Heart left ventricle (tissue), 16 donors: ENCODE measurements at regions not wholly inside any gene's neighbourhood (a gene's known extent, or its start where the extent isn't known, plus 50 kb on each side); places are given as distances from the start of the nearest gene placed in this dataset.
"Not testable (repeated sequence)": the region's sequence is repeated elsewhere in the genome, so short reads cannot be mapped to it uniquely, and the experiment has no call there.

Experiments used
- ATAC-seq, 4 donors: fragments of 200-7000 bp; cut with Tn5 transposase; one replicate each; pipeline ENCODE4 v1.9.1; 2020 to 2022; ENCODE audit warnings: moderate library complexity in 4 of 4, mild to moderate bottlenecking in 3 of 4, moderate number of reproducible peaks in 1 of 4
- DNase-seq, 5 donors: peaks; one replicate each; pipeline ENCODE4 v3.0.0-alpha.2; 2020
- H3K27ac ChIP-seq, 12 donors: fragments of 200-600 bp; sonication (generic) in 4 of 12; one replicate each; pipeline versions ENCODE4 v1.5.0 to v1.8.0; 2016 to 2022; ENCODE audit warnings: mild to moderate bottlenecking in 2 of 12
- H3K27me3 ChIP-seq, 9 donors: fragments of 200-600 bp; sonication (generic) in 2 of 9; one replicate each; pipeline versions ENCODE4 v1.5.1 to v1.8.0; 2016 to 2022; ENCODE audit warnings: mild to moderate bottlenecking in 3 of 9
- H3K36me3 ChIP-seq, 9 donors: fragments of 200-600 bp; sonication (generic) in 2 of 9; one replicate each; pipeline versions ENCODE4 v1.5.0 to v1.8.0; 2018 to 2022; ENCODE audit warnings: mild to moderate bottlenecking in 2 of 9
- H3K4me1 ChIP-seq, 12 donors: fragments of 200-600 bp; sonication (generic) in 4 of 12; one replicate each; pipeline versions ENCODE4 v1.5.0 to v1.8.0; 2016 to 2022; ENCODE audit warnings: mild to moderate bottlenecking in 3 of 12
- H3K4me3 ChIP-seq, 12 donors: fragments of 200-600 bp; sonication (generic) in 4 of 12; one replicate each; pipeline versions ENCODE4 v1.5.0 to v1.8.0; 2017 to 2022; ENCODE audit warnings: mild to moderate bottlenecking in 9 of 12, moderate library complexity in 4 of 12
- H3K9me3 ChIP-seq, 12 donors: fragments of 200-600 bp; sonication (generic) in 4 of 12; one replicate each; pipeline versions ENCODE4 v1.5.0 to v1.8.0; 2016 to 2022; ENCODE audit warnings: mild to moderate bottlenecking in 1 of 12
- WGBS, 4 donors: extraction: QIAGEN DNeasy Blood & Tissue Kit in 2 of 4; methylation state at CpG; one replicate each; pipeline versions ENCODE4 v1.1.5 to v1.1.7; 2013 to 2018; 5-methylcytosine and 5-hydroxymethylcytosine counted together
- intact Hi-C, 10 donors: fragments of 100-400 bp; cut with DNase I; formaldehyde crosslinking; loops; one replicate each; pipeline versions ENCODE4 v1.11.1 to v1.14.2; 2022
- donor health status: ischemic (EF 13 %, LVEDD 7.1; RV severe dilation, severe dysfunction).
- donor health status: healthy with polysubstance abuse.
- donor health status: DM: no; HTN: yes; CAD: no.
- donor health status: DM: no; HTN: no; CAD: no.
- donor health status: ischemic (EF 25% LVEDD 6.9; RV normal size, moderate dysfunction).
- donor health status: ischemic (EF 25% LVEDD 5.7; RV mildly dilated, moderate dysfunction).
- donor health status: healthy.
- donor health status: DM: yes; HTN: yes; CAD: no.
- donor health status: ischemic (EF 35%, LVEDD 5.7; RV mildly dilated, moderate dysfunction).
- donor health status: nonischemic (EF 11% LVEDD 7.7; RV severe dilation, severe dysfunction).
- donor health status: DM: yes; HTN: yes; CAD: no.
- donor health status: PGD.
- donor health status: ischemic (EF 29% LVEDD 5.4; RV normal size, mild dysfunction).
- donor health status: nonischemic (EF 23%, LVEDD 6.1; RV moderate dilation, normal function).

GRCh38 chr14:19160379-19160778 lies 193.1 kb downstream of the POTEM start:
- H3K4me3 ChIP-seq, H3K4me1 ChIP-seq, intact Hi-C loops, H3K27ac ChIP-seq, H3K36me3 ChIP-seq, DNase-seq, H3K9me3 ChIP-seq, H3K27me3 ChIP-seq, ATAC-seq: not testable (repeated sequence)
- WGBS, 4 donors: no CpG with 5 or more reads among the region's 1 CpG

DNA sequence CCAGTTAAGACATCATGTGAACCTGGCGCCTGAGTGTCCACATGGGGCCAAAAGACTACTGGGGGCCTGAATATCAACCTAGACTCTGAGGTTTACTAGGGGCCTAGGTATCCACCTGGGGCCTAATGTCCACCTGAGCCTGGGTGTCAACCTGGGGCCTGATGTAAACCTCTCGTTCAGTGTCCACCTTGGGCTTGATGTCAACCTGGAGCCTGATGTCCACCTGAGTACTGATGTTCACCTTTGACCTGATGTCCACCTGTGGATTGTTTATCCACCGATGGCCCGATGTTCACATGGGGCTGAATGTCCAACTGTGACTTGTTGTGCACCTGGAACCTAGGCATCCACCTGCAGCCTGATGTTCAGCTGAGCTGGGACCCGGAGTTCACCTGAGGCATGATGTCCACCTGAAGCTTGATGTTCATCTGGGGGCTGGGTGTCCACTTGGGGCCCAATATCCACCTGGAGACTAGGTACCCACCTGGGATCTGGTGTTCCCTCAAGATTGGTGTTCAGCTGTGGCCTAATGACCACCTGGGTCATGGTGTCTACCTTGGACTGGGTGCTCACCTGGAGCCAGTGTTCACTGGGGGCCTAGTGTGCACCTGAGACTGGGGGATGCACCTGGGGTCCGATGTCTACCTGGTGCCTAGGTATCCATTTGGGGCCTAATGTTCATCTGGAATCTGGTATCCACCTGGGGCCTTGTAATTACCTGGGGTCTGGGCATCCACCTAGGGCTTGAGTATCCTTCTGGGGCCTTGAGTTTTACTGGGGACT lies 194.2 kb downstream of the POTEM start:
- H3K9me3 ChIP-seq, H3K27ac ChIP-seq, ATAC-seq, H3K27me3 ChIP-seq, H3K36me3 ChIP-seq, H3K4me3 ChIP-seq, intact Hi-C loops, H3K4me1 ChIP-seq: not testable (repeated sequence)
- DNase-seq: peak in 1 of 5 donors; percentile 60
- 71 to 86% (median 74%) methylated on average over 5 to 6 of the region's 6 CpGs for WGBS, 4 donors

- 61 to 77% (median 66%) methylated on average over 5 to 7 of the region's 7 CpGs for WGBS, 4 donors
- DNase-seq: peak in 1 of 5 donors; percentile 10
Measured at GRCh38 chr14:19162034-19162706, 194.9 kb downstream of the POTEM start.

GRCh38 chr14:19162920-19163319 lies 195.7 kb downstream of the POTEM start:
- H3K36me3 ChIP-seq, H3K4me3 ChIP-seq, H3K27me3 ChIP-seq, intact Hi-C loops, DNase-seq, H3K27ac ChIP-seq, H3K4me1 ChIP-seq, ATAC-seq: not testable (repeated sequence)
- WGBS, 4 donors: 58 to 75% (median 67%) methylated on average over 2 of the region's 3 CpGs; no CpG with 5 or more reads in 1 of the 4 donors
- peaks cover 0 to 11% (median 0%) of the 10 kb centered on the region in 12 donors for H3K9me3 ChIP-seq

More at GRCh38 chr14:19162034-19162706, 194.9 kb downstream of the POTEM start:
- H3K4me1 ChIP-seq, H3K36me3 ChIP-seq, H3K9me3 ChIP-seq, intact Hi-C loops, H3K4me3 ChIP-seq, H3K27me3 ChIP-seq, H3K27ac ChIP-seq, ATAC-seq: not testable (repeated sequence)

GRCh38 chr14:19163891-19164290 lies 196.7 kb downstream of the POTEM start:
- 52 to 75% (median 56%) methylated on average over 2 of the region's 2 CpGs for WGBS, 4 donors
- peaks cover 0 to 16% (median 0%) of the 10 kb centered on the region in 12 donors for H3K9me3 ChIP-seq
- H3K36me3 ChIP-seq, H3K4me3 ChIP-seq, H3K27me3 ChIP-seq, ATAC-seq, H3K4me1 ChIP-seq, H3K27ac ChIP-seq, intact Hi-C loops: not testable (repeated sequence)
- DNase-seq: peak in 1 of 5 donors; percentile 20

DNA sequence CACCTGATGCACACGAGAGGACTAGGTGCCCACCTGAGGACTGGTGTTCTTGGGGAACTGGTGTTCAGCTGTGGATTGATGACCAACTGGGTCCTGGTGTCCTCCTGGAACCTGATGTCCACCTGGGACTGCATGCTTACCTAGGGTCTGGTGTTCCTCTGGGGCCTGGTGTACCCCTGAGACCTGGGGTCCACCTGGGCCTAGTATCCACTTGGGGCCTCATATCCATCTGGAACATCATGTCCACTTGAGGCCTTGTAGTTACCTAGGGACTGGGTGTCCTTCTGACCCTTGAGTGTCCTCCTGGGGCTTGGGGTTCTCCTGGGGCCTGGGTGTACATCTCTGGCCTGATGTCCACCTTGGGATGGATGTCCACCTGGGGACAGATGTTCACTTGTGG lies 197.2 kb downstream of the POTEM start:
- peaks cover 0 to 16% (median 0%) of the 10 kb centered on the region in 12 donors for H3K9me3 ChIP-seq
- H3K4me1 ChIP-seq, H3K36me3 ChIP-seq, DNase-seq, intact Hi-C loops, ATAC-seq, H3K4me3 ChIP-seq, H3K27me3 ChIP-seq, H3K27ac ChIP-seq: not testable (repeated sequence)
- no CpG with 5 or more reads among the region's 1 CpG for WGBS, 4 donors

DNA sequence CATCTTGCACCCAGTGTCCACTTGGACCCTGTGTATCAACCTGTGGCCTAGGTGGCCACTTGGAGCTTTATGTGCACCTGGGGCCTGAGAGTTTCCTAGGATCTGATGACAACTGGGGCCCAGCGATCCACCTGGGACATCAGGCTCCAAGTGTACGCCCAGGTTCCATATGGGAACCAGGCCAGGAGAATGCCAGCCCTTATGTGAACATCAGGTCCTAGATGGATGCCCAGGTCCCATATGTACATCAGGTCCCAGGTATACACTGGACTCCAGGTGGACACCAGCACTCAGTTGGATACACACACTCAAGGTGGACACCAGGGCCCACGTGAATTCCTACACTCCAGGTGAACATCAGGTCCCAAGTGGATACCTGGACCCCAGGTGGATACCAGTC lies 198.8 kb downstream of the POTEM start:
- DNase-seq, ATAC-seq, H3K27ac ChIP-seq, H3K27me3 ChIP-seq, intact Hi-C loops, H3K36me3 ChIP-seq, H3K4me3 ChIP-seq, H3K4me1 ChIP-seq: not testable (repeated sequence)
- H3K9me3 ChIP-seq: peaks cover 0 to 21% (median 0%) of the 10 kb centered on the region in 12 donors
- WGBS, 4 donors: 74 to 83% (median 78%) methylated on average over 1 to 3 of the region's 3 CpGs; no CpG with 5 or more reads in 1 of the 4 donors

- ATAC-seq, H3K4me1 ChIP-seq, H3K27ac ChIP-seq, H3K27me3 ChIP-seq, intact Hi-C loops, H3K36me3 ChIP-seq, H3K4me3 ChIP-seq: not testable (repeated sequence)
- 77 to 84% (median 83%) methylated on average over 7 to 8 of the region's 8 CpGs for WGBS, 4 donors
- peaks cover 0 to 23% (median 0%) of the 10 kb centered on the region in 12 donors for H3K9me3 ChIP-seq
- DNase-seq: peak in 2 of 5 donors; percentile 30 to 60
Measured at GRCh38 chr14:19167454-19168190, 200.4 kb downstream of the POTEM start.

GRCh38 chr14:19168261-19168660 lies 201.0 kb downstream of the POTEM start:
- H3K4me3 ChIP-seq, intact Hi-C loops, H3K27ac ChIP-seq, H3K27me3 ChIP-seq, H3K36me3 ChIP-seq, H3K4me1 ChIP-seq, ATAC-seq: not testable (repeated sequence)
- peak in 1 of 5 donors; percentile 49 for DNase-seq
- H3K9me3 ChIP-seq: peaks cover 0 to 28% (median 0%) of the 10 kb centered on the region in 12 donors
- 87 to 95% (median 92%) methylated on average over 4 to 7 of the region's 7 CpGs; no CpG with 5 or more reads in 1 of the 4 donors for WGBS, 4 donors

DNA sequence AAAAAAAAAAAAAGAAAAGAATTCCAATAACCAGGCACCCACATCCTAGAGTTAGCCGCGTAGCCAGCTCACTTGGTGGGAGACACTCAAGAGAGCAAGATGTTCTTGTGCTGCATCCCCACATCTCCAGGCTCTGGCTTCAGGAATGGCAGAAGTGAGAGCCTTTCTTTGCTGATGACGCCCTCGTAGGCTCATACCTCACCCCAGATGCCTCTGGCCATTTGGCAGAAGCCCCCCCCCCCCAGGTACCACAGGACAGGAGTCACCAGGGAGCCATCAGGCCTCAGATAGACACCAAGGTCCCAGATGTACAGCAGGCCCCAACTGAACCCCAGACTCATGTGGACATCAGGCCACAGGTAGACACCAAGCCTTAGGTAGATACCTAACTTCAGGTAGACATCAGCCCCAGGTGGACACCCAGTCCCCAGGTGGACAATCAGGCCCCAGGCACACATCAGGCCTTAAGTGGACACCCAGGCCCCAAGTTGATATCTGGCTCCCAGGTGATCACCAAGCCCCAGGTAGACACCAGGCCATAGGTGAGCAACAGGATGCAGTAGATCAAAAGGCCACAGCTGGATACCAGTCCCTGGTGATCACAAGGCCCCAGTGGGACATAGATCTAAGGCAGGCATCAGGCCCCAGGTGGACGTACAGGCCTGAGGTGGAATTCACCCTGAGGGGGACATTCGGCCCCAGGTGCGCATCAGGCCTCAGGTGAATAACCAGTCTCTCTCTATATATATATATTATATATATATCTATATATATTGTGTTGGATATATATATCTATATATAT lies 202.5 kb downstream of the POTEM start:
- 73 to 80% (median 77%) methylated on average over 5 to 7 of the region's 7 CpGs for WGBS, 4 donors
- ATAC-seq, H3K36me3 ChIP-seq, intact Hi-C loops, H3K27ac ChIP-seq, H3K27me3 ChIP-seq, H3K4me1 ChIP-seq, H3K4me3 ChIP-seq: not testable (repeated sequence)
- H3K9me3 ChIP-seq: peaks cover 0 to 23% (median 0%) of the 10 kb centered on the region in 12 donors
- peak in 1 of 5 donors; percentile 33 for DNase-seq
